ENCODE measurements at regions not wholly inside any gene's neighbourhood (a gene's known extent, or its start where the extent isn't known, plus 50 kb on each side); places are given as distances from the start of the nearest gene placed in this dataset.
"Not testable (repeated sequence)": the region's sequence is repeated elsewhere in the genome, so short reads cannot be mapped to it uniquely, and the experiment has no call there.

- Histone ChIP-seq H3K4ac (ENCODE audit: low read length) (no peak overlapping the region), H3K9me3 (replicated peaks in 1 of 2; ENCODE audit: control insufficient read depth in 2 of 2, insufficient read depth in 1 of 2, low read depth in 1 of 2, low read length in 2 of 2) (peaks cover 0 to 2% of the 10 kb centered on the region in 2 donors), H3K27ac (replicated peaks; ENCODE audit: low read length) (no peak overlapping the region), H4K8ac (ENCODE audit: low read depth, low read length) (no peak overlapping the region), H2BK12ac (ENCODE audit: low read length) (no peak overlapping the region), H3K4me1 (ENCODE audit: control insufficient read depth in 2 of 2, insufficient read depth in 1 of 2, low read depth in 1 of 2, low read length in 2 of 2) (peaks cover 0 to 5% of the 10 kb centered on the region in 2 donors), H2BK5ac (ENCODE audit: low read length) (no peak overlapping the region), H2AK5ac (ENCODE audit: low read depth, low read length) (no peak overlapping the region), H3K27me3 (ENCODE audit: control insufficient read depth in 3 of 3, insufficient read depth in 3 of 3, low read depth in 1 of 3, low read length in 3 of 3) (no peaks in the 10 kb centered on the region), H3K9ac (ENCODE audit: low read depth, low read length, poor library complexity) (no peak overlapping the region), H3K14ac (ENCODE audit: low read length) (no peak overlapping the region), H4K91ac (ENCODE audit: low read depth, low read length, poor library complexity) (no peak overlapping the region), H3K23ac (ENCODE audit: low read depth, low read length, poor library complexity) (peak overlapping the region; percentile 25), H3K36me3 (replicated peaks in 1 of 2; ENCODE audit: control insufficient read depth in 2 of 2, insufficient read depth in 2 of 2, low read length in 2 of 2) (no peaks in the 10 kb centered on the region), H2AFZ (ENCODE audit: low read length) (no peak overlapping the region), H3K79me1 (ENCODE audit: low read depth, low read length) (no peaks in the 10 kb centered on the region), H3K18ac (ENCODE audit: low read length) (no peak overlapping the region), H3K4me3 (ENCODE audit: low read length in 2 of 2) (no peak overlapping the region), H3K4me2 (ENCODE audit: insufficient read depth, low read length, poor library complexity, severe bottlenecking) (no peak overlapping the region), H2BK15ac (ENCODE audit: low read length) (no peak overlapping the region), H2BK120ac (ENCODE audit: low read depth, low read length) (no peak overlapping the region)
- WGBS, 2 donors (ENCODE audit: extremely low coverage in 2 of 2, insufficient read length in 2 of 2, insufficient replicate concordance in 1 of 2): no CpG with 5 or more reads among the region's 3 CpGs
- DNase-seq (ENCODE audit: low spot score): no peak
Measured at GRCh38 chr18:24613896-24614640, 153.6 kb downstream of the HRH4 start.

- peaks cover 0 to 2% of the 10 kb centered on the region in 2 donors for H3K9me3 ChIP-seq (replicated peaks in 1 of 2; ENCODE audit: control insufficient read depth in 2 of 2, insufficient read depth in 1 of 2, low read depth in 1 of 2, low read length in 2 of 2)
- no peaks in the 10 kb centered on the region for H3K36me3 ChIP-seq (replicated peaks in 1 of 2; ENCODE audit: control insufficient read depth in 2 of 2, insufficient read depth in 2 of 2, low read length in 2 of 2)
- H3K18ac ChIP-seq (ENCODE audit: low read length): no peak overlapping the region
- no peaks in the 10 kb centered on the region for H3K27me3 ChIP-seq (ENCODE audit: control insufficient read depth in 3 of 3, insufficient read depth in 3 of 3, low read depth in 1 of 3, low read length in 3 of 3)
- H3K4me1 ChIP-seq (ENCODE audit: control insufficient read depth in 2 of 2, insufficient read depth in 1 of 2, low read depth in 1 of 2, low read length in 2 of 2): peaks cover 0 to 3% of the 10 kb centered on the region in 2 donors
- H3K4ac ChIP-seq (ENCODE audit: low read length): no peak overlapping the region
- no peak overlapping the region for H2BK5ac ChIP-seq (ENCODE audit: low read length)
- H3K79me1 ChIP-seq (ENCODE audit: low read depth, low read length): no peaks in the 10 kb centered on the region
- H3K14ac ChIP-seq (ENCODE audit: low read length): no peak overlapping the region
- no peak overlapping the region for H4K91ac ChIP-seq (ENCODE audit: low read depth, low read length, poor library complexity)
- no peak overlapping the region for H3K9ac ChIP-seq (ENCODE audit: low read depth, low read length, poor library complexity)
- no peak overlapping the region for H3K27ac ChIP-seq (replicated peaks; ENCODE audit: low read length)
- H3K4me3 ChIP-seq (ENCODE audit: low read length in 2 of 2): no peak overlapping the region
- no peak overlapping the region for H4K8ac ChIP-seq (ENCODE audit: low read depth, low read length)
- H2BK120ac ChIP-seq (ENCODE audit: low read depth, low read length): no peak overlapping the region
- H2AK5ac ChIP-seq (ENCODE audit: low read depth, low read length): no peak overlapping the region
- no peak overlapping the region for H3K4me2 ChIP-seq (ENCODE audit: insufficient read depth, low read length, poor library complexity, severe bottlenecking)
- no peak overlapping the region for H3K23ac ChIP-seq (ENCODE audit: low read depth, low read length, poor library complexity)
- no peak overlapping the region for H2AFZ ChIP-seq (ENCODE audit: low read length)
- H2BK15ac ChIP-seq (ENCODE audit: low read length): no peak overlapping the region
- H2BK12ac ChIP-seq (ENCODE audit: low read length): no peak overlapping the region
- DNase-seq (ENCODE audit: low spot score): no peak
- no CpG with 5 or more reads among the region's 3 CpGs for WGBS, 2 donors (ENCODE audit: extremely low coverage in 2 of 2, insufficient read length in 2 of 2, insufficient replicate concordance in 1 of 2)
Measured at GRCh38 chr18:24616653-24617052, 156.2 kb downstream of the HRH4 start.

GRCh38 chr18:24624421-24624820 is 164.0 kb downstream of the HRH4 start:
- not testable (repeated sequence) for H3K36me3 ChIP-seq (replicated peaks in 1 of 2; ENCODE audit: control insufficient read depth in 2 of 2, insufficient read depth in 2 of 2, low read length in 2 of 2); H3K9me3 ChIP-seq (replicated peaks in 1 of 2; ENCODE audit: control insufficient read depth in 2 of 2, insufficient read depth in 1 of 2, low read depth in 1 of 2, low read length in 2 of 2); H3K27me3 ChIP-seq (ENCODE audit: control insufficient read depth in 3 of 3, insufficient read depth in 3 of 3, low read depth in 1 of 3, low read length in 3 of 3); H3K79me1 ChIP-seq (ENCODE audit: low read depth, low read length); H2BK5ac ChIP-seq (ENCODE audit: low read length); H3K14ac ChIP-seq (ENCODE audit: low read length); H2AFZ ChIP-seq (ENCODE audit: low read length); H2BK120ac ChIP-seq (ENCODE audit: low read depth, low read length); H3K27ac ChIP-seq (replicated peaks; ENCODE audit: low read length); H3K9ac ChIP-seq (ENCODE audit: low read depth, low read length, poor library complexity); H3K4me1 ChIP-seq (ENCODE audit: control insufficient read depth in 2 of 2, insufficient read depth in 1 of 2, low read depth in 1 of 2, low read length in 2 of 2); H3K4me3 ChIP-seq (ENCODE audit: low read length in 2 of 2); H2BK12ac ChIP-seq (ENCODE audit: low read length); H4K8ac ChIP-seq (ENCODE audit: low read depth, low read length); H3K4ac ChIP-seq (ENCODE audit: low read length); H3K18ac ChIP-seq (ENCODE audit: low read length); H4K91ac ChIP-seq (ENCODE audit: low read depth, low read length, poor library complexity); H2BK15ac ChIP-seq (ENCODE audit: low read length); H3K23ac ChIP-seq (ENCODE audit: low read depth, low read length, poor library complexity); DNase-seq (ENCODE audit: low spot score); H3K4me2 ChIP-seq (ENCODE audit: insufficient read depth, low read length, poor library complexity, severe bottlenecking); H2AK5ac ChIP-seq (ENCODE audit: low read depth, low read length)
- no CpG with 5 or more reads among the region's 17 CpGs for WGBS, 2 donors (ENCODE audit: extremely low coverage in 2 of 2, insufficient read length in 2 of 2, insufficient replicate concordance in 1 of 2)

- Histone ChIP-seq H4K8ac (ENCODE audit: low read depth, low read length) (no peak overlapping the region), H3K18ac (ENCODE audit: low read length) (no peak overlapping the region), H3K4ac (ENCODE audit: low read length) (no peak overlapping the region), H3K4me2 (ENCODE audit: insufficient read depth, low read length, poor library complexity, severe bottlenecking) (no peak overlapping the region), H2AFZ (ENCODE audit: low read length) (no peak overlapping the region), H2AK5ac (ENCODE audit: low read depth, low read length) (no peak overlapping the region), H3K27ac (replicated peaks; ENCODE audit: low read length) (no peak overlapping the region), H3K23ac (ENCODE audit: low read depth, low read length, poor library complexity) (no peak overlapping the region), H3K27me3 (ENCODE audit: control insufficient read depth in 3 of 3, insufficient read depth in 3 of 3, low read depth in 1 of 3, low read length in 3 of 3) (no peaks in the 10 kb centered on the region), H4K91ac (ENCODE audit: low read depth, low read length, poor library complexity) (no peak overlapping the region), H2BK5ac (ENCODE audit: low read length) (no peak overlapping the region), H3K9me3 (replicated peaks in 1 of 2; ENCODE audit: control insufficient read depth in 2 of 2, insufficient read depth in 1 of 2, low read depth in 1 of 2, low read length in 2 of 2) (no peaks in the 10 kb centered on the region), H3K14ac (ENCODE audit: low read length) (no peak overlapping the region), H2BK120ac (ENCODE audit: low read depth, low read length) (no peak overlapping the region), H3K4me3 (ENCODE audit: low read length in 2 of 2) (no peak overlapping the region), H3K9ac (ENCODE audit: low read depth, low read length, poor library complexity) (no peak overlapping the region), H3K79me1 (ENCODE audit: low read depth, low read length) (no peaks in the 10 kb centered on the region), H3K4me1 (ENCODE audit: control insufficient read depth in 2 of 2, insufficient read depth in 1 of 2, low read depth in 1 of 2, low read length in 2 of 2) (peaks cover 0 to 9% of the 10 kb centered on the region in 2 donors), H2BK15ac (ENCODE audit: low read length) (no peak overlapping the region), H2BK12ac (ENCODE audit: low read length) (no peak overlapping the region), H3K36me3 (replicated peaks in 1 of 2; ENCODE audit: control insufficient read depth in 2 of 2, insufficient read depth in 2 of 2, low read length in 2 of 2) (no peaks in the 10 kb centered on the region)
- no peak for DNase-seq (ENCODE audit: low spot score)
- no CpG with 5 or more reads among the region's 4 CpGs for WGBS, 2 donors (ENCODE audit: extremely low coverage in 2 of 2, insufficient read length in 2 of 2, insufficient replicate concordance in 1 of 2)
Measured at GRCh38 chr18:24627644-24628315, 167.3 kb downstream of the HRH4 start.
